Neural cell (in vitro differentiated cells): ENCODE measurements at regions not wholly inside any gene's neighbourhood (a gene's known extent, or its start where the extent isn't known, plus 50 kb on each side); places are given as distances from the start of the nearest gene placed in this dataset.

Source experiments
- H2AFZ ChIP-seq: fragments of 200-600, 300-800 bp; sonication (generic), shearing (Covaris generic); 2 replicates; pipeline ENCODE4 v1.6.0; 2014; ENCODE audit warnings: low read depth, mild to moderate bottlenecking, antibody characterized with exemption, low read length, moderate library complexity
- H3F3A ChIP-seq: fragments of 200-600 bp; shearing (Covaris generic); 2 replicates; pipeline ENCODE4 v1.6.1; 2016; ENCODE audit warnings: mild to moderate bottlenecking, moderate library complexity, mixed read lengths, antibody characterized with exemption, low read length; ENCODE audit not compliant: insufficient read depth, poor library complexity, severe bottlenecking
- H3K27ac ChIP-seq: fragments of 200-600, 300-800 bp; sonication (generic), shearing (Covaris generic); 2 replicates; pipeline ENCODE4 v1.5.1; 2014; ENCODE audit warnings: mild to moderate bottlenecking, low read length, moderate library complexity
- H3K27me3 ChIP-seq: fragments of 300-800, 200-600 bp; sonication (generic), shearing (Covaris generic); 2 replicates; pipeline ENCODE4 v1.6.0; 2014; ENCODE audit warnings: mild to moderate bottlenecking, low read depth, low read length, moderate library complexity; ENCODE audit not compliant: insufficient read depth
- H3K36me3 ChIP-seq: fragments of 300-800, 200-600 bp; sonication (generic), shearing (Covaris generic); 2 replicates; pipeline ENCODE4 v1.5.1; 2014; ENCODE audit warnings: mild to moderate bottlenecking, antibody characterized with exemption, low read length, moderate library complexity; ENCODE audit not compliant: insufficient read depth
- H3K4me2 ChIP-seq: fragments of 300-800, 200-600 bp; sonication (generic), shearing (Covaris generic); 2 replicates; pipeline ENCODE4 v1.6.0; 2014; ENCODE audit warnings: mild to moderate bottlenecking, low read length
- H3K4me3 ChIP-seq: fragments of 300-800, 200-600 bp; sonication (generic), shearing (Covaris generic); 2 replicates; pipeline ENCODE4 v1.5.1; 2014; ENCODE audit warnings: mild to moderate bottlenecking, low read length, moderate library complexity
- H3K79me2 ChIP-seq: fragments of 200-600 bp; shearing (Covaris generic); replicated peaks from 2 replicates; pipeline ENCODE4 v1.6.0; 2014; ENCODE audit warnings: mild to moderate bottlenecking, low read length, moderate library complexity; ENCODE audit not compliant: insufficient read depth
- H3K9ac ChIP-seq: fragments of 300-800, 200-600 bp; sonication (generic), shearing (Covaris generic); 2 replicates; pipeline ENCODE4 v1.6.1; 2016; ENCODE audit warnings: mild to moderate bottlenecking, low read length, mixed read lengths
- H3K9me2 ChIP-seq: fragments of 200-600 bp; shearing (Covaris generic); 2 replicates; pipeline ENCODE4 v1.6.1; 2016; ENCODE audit warnings: mild to moderate bottlenecking, low read length, mixed read lengths; ENCODE audit not compliant: insufficient read depth
- H3K9me3 ChIP-seq: fragments of 200-600, 300-800 bp; sonication (generic), shearing (Covaris generic); 2 replicates; pipeline ENCODE4 v1.6.1; 2016; ENCODE audit warnings: mild to moderate bottlenecking, mixed run types, low read length, moderate library complexity, mixed read lengths
- H4K20me1 ChIP-seq: fragments of 200-600 bp; shearing (Covaris generic); 2 replicates; pipeline ENCODE4 v1.6.1; 2016; ENCODE audit warnings: mild to moderate bottlenecking, mixed run types; ENCODE audit not compliant: insufficient read depth
- EP300 ChIP-seq: fragments of 450-650 bp; conservative IDR thresholded peaks from 2 replicates; pipeline ENCODE4 v1.6.1; 2014; ENCODE audit warnings: antibody characterized with exemption, mild to moderate bottlenecking, moderate library complexity; ENCODE audit not compliant: poor library complexity, severe bottlenecking
- EZH2 ChIP-seq: fragments of 200-600, 300-800 bp; shearing (Covaris generic), sonication (generic); IDR thresholded peaks from 2 replicates; pipeline ENCODE4 v1.6.1; 2014; ENCODE audit warnings: antibody characterized with exemption, low read length, borderline replicate concordance, mild to moderate bottlenecking; ENCODE audit not compliant: insufficient read depth, poor library complexity, severe bottlenecking
- MXI1 ChIP-seq: fragments of 450-650 bp; conservative IDR thresholded peaks from 2 replicates; pipeline ENCODE4 v1.6.1; 2014; ENCODE audit warnings: antibody characterized with exemption, mild to moderate bottlenecking; ENCODE audit not compliant: poor library complexity, severe bottlenecking
- POLR2AphosphoS5 ChIP-seq: IDR thresholded peaks from 2 replicates; pipeline ENCODE4 v1.6.1; 2012
- RAD21 ChIP-seq: fragments of 450-650 bp; conservative IDR thresholded peaks from 2 replicates; pipeline ENCODE4 v1.6.1; 2014; ENCODE audit warnings: antibody characterized with exemption, mild to moderate bottlenecking, moderate library complexity
- REST ChIP-seq: IDR thresholded peaks from 2 replicates; pipeline ENCODE4 v1.6.1; 2012; ENCODE audit warnings: borderline replicate concordance
- SMC3 ChIP-seq: fragments of 450-650 bp; conservative IDR thresholded peaks from 2 replicates; pipeline ENCODE4 v1.6.1; 2014; ENCODE audit warnings: antibody characterized with exemption, mild to moderate bottlenecking, moderate library complexity; ENCODE audit not compliant: poor library complexity
- TAF1 ChIP-seq: IDR thresholded peaks from 2 replicates; pipeline ENCODE4 v1.6.1; 2012; ENCODE audit warnings: low read depth
- TF ChIP-seq, protein P1 (sequence below): fragments of 450-650 bp; IDR thresholded peaks from 2 replicates; pipeline ENCODE4 v1.5.1; 2014; ENCODE audit warnings: antibody characterized with exemption, mild to moderate bottlenecking, moderate library complexity; ENCODE audit not compliant: poor library complexity, severe bottlenecking

- no peaks in the 10 kb centered on the region for H3K79me2 ChIP-seq
- no peaks in the 10 kb centered on the region for H3K9me2 ChIP-seq
- H3K4me3 ChIP-seq: no peak overlapping the region
- no peak overlapping the region for H3K9ac ChIP-seq
- H3K27ac ChIP-seq: no peak overlapping the region
- H2AFZ ChIP-seq: no peak overlapping the region
- no peaks in the 10 kb centered on the region for H3F3A ChIP-seq
- no peak for TF ChIP-seq MXI1
- TF ChIP-seq, protein P1, sequence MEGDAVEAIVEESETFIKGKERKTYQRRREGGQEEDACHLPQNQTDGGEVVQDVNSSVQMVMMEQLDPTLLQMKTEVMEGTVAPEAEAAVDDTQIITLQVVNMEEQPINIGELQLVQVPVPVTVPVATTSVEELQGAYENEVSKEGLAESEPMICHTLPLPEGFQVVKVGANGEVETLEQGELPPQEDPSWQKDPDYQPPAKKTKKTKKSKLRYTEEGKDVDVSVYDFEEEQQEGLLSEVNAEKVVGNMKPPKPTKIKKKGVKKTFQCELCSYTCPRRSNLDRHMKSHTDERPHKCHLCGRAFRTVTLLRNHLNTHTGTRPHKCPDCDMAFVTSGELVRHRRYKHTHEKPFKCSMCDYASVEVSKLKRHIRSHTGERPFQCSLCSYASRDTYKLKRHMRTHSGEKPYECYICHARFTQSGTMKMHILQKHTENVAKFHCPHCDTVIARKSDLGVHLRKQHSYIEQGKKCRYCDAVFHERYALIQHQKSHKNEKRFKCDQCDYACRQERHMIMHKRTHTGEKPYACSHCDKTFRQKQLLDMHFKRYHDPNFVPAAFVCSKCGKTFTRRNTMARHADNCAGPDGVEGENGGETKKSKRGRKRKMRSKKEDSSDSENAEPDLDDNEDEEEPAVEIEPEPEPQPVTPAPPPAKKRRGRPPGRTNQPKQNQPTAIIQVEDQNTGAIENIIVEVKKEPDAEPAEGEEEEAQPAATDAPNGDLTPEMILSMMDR: no peak
- no peak for TF ChIP-seq TAF1
- no peak for TF ChIP-seq SMC3
- no peaks in the 10 kb centered on the region for H3K9me3 ChIP-seq
- no peaks in the 10 kb centered on the region for H3K36me3 ChIP-seq
- no peaks in the 10 kb centered on the region for H3K27me3 ChIP-seq
- H3K4me2 ChIP-seq: no peak overlapping the region
- H4K20me1 ChIP-seq: no peaks in the 10 kb centered on the region
Measured at GRCh38 chr1:101165532-101165931, 71.3 kb upstream of the S1PR1 start.

GRCh38 chr1:101164776-101165175, 72.0 kb upstream of the S1PR1 start:
- no peaks in the 10 kb centered on the region for H3K36me3 ChIP-seq
- no peaks in the 10 kb centered on the region for H3F3A ChIP-seq
- no peaks in the 10 kb centered on the region for H4K20me1 ChIP-seq
- no peak overlapping the region for H3K4me3 ChIP-seq
- H2AFZ ChIP-seq: no peak overlapping the region
- H3K4me2 ChIP-seq: no peak overlapping the region
- no peaks in the 10 kb centered on the region for H3K9me3 ChIP-seq
- H3K27ac ChIP-seq: no peak overlapping the region
- no peak overlapping the region for H3K9ac ChIP-seq
- no peaks in the 10 kb centered on the region for H3K9me2 ChIP-seq
- no peaks in the 10 kb centered on the region for H3K27me3 ChIP-seq
- TF ChIP-seq TAF1: no peak
- no peak for TF ChIP-seq EP300
- no peak for TF ChIP-seq POLR2AphosphoS5
- no peak for TF ChIP-seq RAD21
- TF ChIP-seq EZH2: no peak
- no peak for TF ChIP-seq REST
- TF ChIP-seq, protein P1: no peak
- no peak for TF ChIP-seq SMC3
- no peak for TF ChIP-seq MXI1
- H3K79me2 ChIP-seq: no peaks in the 10 kb centered on the region
